ENCODE measurements at regions not wholly inside any gene's neighbourhood (a gene's known extent, or its start where the extent isn't known, plus 50 kb on each side); places are given as distances from the start of the nearest gene placed in this dataset.

- TF ChIP-seq CTCF (IDR thresholded peaks at IDR 0.05): no peak
- intact Hi-C loops (cut with DNase I): no loop called here
Measured at GRCh38 chr6:99780556-99780885, 173.9 kb downstream of the PRDM13 start.

GRCh38 chr6:99789767-99790166, 183.1 kb downstream of the PRDM13 start:
- Histone ChIP-seq H3K27me3 (no peaks in the 10 kb centered on the region), H3K27ac (no peak overlapping the region), H3K4me3 (no peak overlapping the region), H3K9me3 (no peaks in the 10 kb centered on the region), H3K36me3 (no peaks in the 10 kb centered on the region), H3K4me1 (no peaks in the 10 kb centered on the region)
- intact Hi-C loops (cut with DNase I): no loop called here
- TF ChIP-seq CTCF (IDR thresholded peaks at IDR 0.05): no peak
- DNase-seq (ENCODE audit: low spot score in 2 of 2): no peak

More at GRCh38 chr6:99780556-99780885, 173.9 kb downstream of the PRDM13 start:
- no peak for DNase-seq (ENCODE audit: low spot score in 2 of 2)
- no peak overlapping the region for H3K4me3 ChIP-seq
- no peaks in the 10 kb centered on the region for H3K27me3 ChIP-seq
- no peaks in the 10 kb centered on the region for H3K9me3 ChIP-seq
- H3K4me1 ChIP-seq: no peaks in the 10 kb centered on the region
- no peaks in the 10 kb centered on the region for H3K36me3 ChIP-seq
- H3K27ac ChIP-seq: no peak overlapping the region

- H3K4me3 ChIP-seq: no peak overlapping the region
- no peaks in the 10 kb centered on the region for H3K9me3 ChIP-seq
- intact Hi-C loops (cut with DNase I): no loop called here
- H3K4me1 ChIP-seq: no peaks in the 10 kb centered on the region
- H3K27me3 ChIP-seq: no peaks in the 10 kb centered on the region
- no peaks in the 10 kb centered on the region for H3K36me3 ChIP-seq
- H3K27ac ChIP-seq: no peak overlapping the region
- no peak for TF ChIP-seq CTCF (IDR thresholded peaks at IDR 0.05)
- DNase-seq (ENCODE audit: low spot score in 2 of 2): no peak
Measured at GRCh38 chr6:99790679-99791078, 184.0 kb downstream of the PRDM13 start.

DNA sequence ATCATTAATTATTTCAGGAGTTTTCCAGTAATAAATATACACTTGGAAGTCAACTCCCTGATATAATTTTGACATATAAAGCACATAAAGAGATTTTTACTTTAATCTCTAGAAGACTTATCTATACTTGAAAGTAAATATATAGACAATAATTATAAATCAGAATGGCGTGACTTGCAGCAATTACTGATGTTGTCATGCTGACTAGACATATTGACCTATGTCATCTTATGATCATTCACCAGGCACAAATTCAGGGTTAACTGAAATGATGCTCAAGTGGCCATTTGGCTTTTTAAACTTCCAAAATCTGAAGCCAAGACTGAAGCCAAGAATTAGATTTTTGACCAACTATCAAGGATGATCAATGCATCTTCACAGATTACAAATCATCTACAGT, 192.2 kb downstream of the MCHR2 start:
- no peak for TF ChIP-seq CTCF (IDR thresholded peaks at IDR 0.05)
- Histone ChIP-seq H3K4me3 (no peak overlapping the region), H3K36me3 (no peaks in the 10 kb centered on the region), H3K4me1 (no peaks in the 10 kb centered on the region), H3K9me3 (no peaks in the 10 kb centered on the region), H3K27me3 (no peaks in the 10 kb centered on the region), H3K27ac (no peak overlapping the region)
- intact Hi-C loops (cut with DNase I): no loop called here
- no peak for DNase-seq (ENCODE audit: low spot score in 2 of 2)

GRCh38 chr6:99802396-99803031, 191.5 kb downstream of the MCHR2 start:
- Histone ChIP-seq H3K27me3 (no peaks in the 10 kb centered on the region), H3K4me3 (no peak overlapping the region), H3K4me1 (no peaks in the 10 kb centered on the region), H3K36me3 (no peaks in the 10 kb centered on the region), H3K27ac (no peak overlapping the region), H3K9me3 (no peaks in the 10 kb centered on the region)
- DNase-seq (ENCODE audit: low spot score in 2 of 2): no peak
- TF ChIP-seq CTCF (IDR thresholded peaks at IDR 0.05): no peak
- intact Hi-C loops (cut with DNase I): no loop called here

GRCh38 chr6:99808992-99809391, 185.0 kb downstream of the MCHR2 start:
- no peak for TF ChIP-seq CTCF (IDR thresholded peaks at IDR 0.05)
- DNase-seq (ENCODE audit: low spot score in 2 of 2): no peak

More at GRCh38 chr6:99808992-99809391, 185.0 kb downstream of the MCHR2 start:
- H3K27ac ChIP-seq: no peak overlapping the region
- no peaks in the 10 kb centered on the region for H3K36me3 ChIP-seq
- H3K27me3 ChIP-seq: no peaks in the 10 kb centered on the region
- H3K4me1 ChIP-seq: no peaks in the 10 kb centered on the region
- H3K4me3 ChIP-seq: no peak overlapping the region
- no peaks in the 10 kb centered on the region for H3K9me3 ChIP-seq
- intact Hi-C loops (cut with DNase I): no loop called here
